ENCODE measurements at regions not wholly inside any gene's neighbourhood (a gene's known extent, or its start where the extent isn't known, plus 50 kb on each side); places are given as distances from the start of the nearest gene placed in this dataset.

GRCh38 chr18:41216341-41217003, 738.6 kb upstream of the PIK3C3 start:
- DNase-seq: no peak

DNA sequence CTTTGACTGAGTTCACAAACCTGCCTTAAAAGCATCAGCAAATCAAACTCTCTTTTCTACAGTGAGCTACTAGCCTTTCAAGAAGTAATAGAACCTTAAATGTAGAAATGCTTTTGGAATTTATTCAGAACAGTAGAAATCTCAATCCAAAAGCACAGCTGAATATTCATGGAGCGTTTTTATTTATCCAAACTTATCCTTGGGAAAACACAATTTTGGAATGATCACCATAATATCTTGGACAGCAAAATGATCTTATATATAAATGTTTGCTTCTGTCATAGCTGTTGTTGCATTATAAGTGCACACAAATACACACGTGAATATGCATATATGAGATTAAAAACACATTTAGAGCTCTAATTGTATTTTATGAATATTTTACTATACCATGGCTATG, 747.3 kb upstream of the PIK3C3 start:
- no peak for DNase-seq

- DNase-seq: no peak
These were observed 748.6 kb upstream of the PIK3C3 start for GRCh38 chr18:41206341-41206830.

- DNase-seq: no peak
These were observed 755.8 kb upstream of the PIK3C3 start for GRCh38 chr18:41199212-41199611.

GRCh38 chr18:41197967-41198366, 757.1 kb upstream of the PIK3C3 start:
- no peak for DNase-seq

- no peak for DNase-seq
These were observed 784.7 kb upstream of the PIK3C3 start for GRCh38 chr18:41170346-41170745.

DNA sequence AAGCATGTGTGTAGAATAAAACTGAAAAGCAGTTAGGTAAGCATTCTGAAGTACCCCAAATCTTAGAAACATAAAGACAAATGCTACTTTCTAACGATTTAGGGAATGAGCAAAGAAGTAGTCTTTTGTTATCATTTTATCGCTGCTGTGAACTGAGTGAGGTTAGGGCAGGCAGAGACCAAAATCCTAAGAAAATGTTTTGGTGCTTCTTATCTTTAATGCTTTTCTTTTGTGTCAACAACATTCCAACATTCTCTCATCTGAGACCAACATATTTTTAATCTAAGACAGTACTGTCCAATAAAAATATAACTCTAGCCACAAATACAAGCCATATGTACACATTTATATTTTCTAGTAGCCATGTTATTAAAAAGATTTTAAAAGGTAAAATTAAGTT, 789.4 kb upstream of the PIK3C3 start:
- DNase-seq: no peak

DNA sequence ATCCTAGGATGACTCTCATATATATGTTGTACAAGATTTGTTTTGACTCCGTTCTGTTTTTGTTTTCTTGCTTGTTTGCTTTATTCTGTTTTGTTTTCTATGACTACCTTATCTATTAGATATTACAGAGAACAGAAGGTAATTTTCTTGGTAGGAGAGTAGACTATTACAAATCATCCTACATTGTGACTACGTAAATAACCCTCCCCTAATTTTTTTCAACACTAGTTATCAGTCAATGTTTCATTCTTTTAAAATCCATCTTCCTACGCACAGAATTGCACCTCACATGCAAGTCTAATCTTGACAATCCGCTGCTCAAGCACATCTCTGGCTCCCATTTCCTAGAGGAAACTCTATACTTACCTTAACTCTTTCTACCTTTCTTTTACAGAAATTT, 792.3 kb upstream of the PIK3C3 start:
- no peak for DNase-seq

GRCh38 chr18:41162191-41162590, 792.8 kb upstream of the PIK3C3 start:
- DNase-seq: no peak

DNA sequence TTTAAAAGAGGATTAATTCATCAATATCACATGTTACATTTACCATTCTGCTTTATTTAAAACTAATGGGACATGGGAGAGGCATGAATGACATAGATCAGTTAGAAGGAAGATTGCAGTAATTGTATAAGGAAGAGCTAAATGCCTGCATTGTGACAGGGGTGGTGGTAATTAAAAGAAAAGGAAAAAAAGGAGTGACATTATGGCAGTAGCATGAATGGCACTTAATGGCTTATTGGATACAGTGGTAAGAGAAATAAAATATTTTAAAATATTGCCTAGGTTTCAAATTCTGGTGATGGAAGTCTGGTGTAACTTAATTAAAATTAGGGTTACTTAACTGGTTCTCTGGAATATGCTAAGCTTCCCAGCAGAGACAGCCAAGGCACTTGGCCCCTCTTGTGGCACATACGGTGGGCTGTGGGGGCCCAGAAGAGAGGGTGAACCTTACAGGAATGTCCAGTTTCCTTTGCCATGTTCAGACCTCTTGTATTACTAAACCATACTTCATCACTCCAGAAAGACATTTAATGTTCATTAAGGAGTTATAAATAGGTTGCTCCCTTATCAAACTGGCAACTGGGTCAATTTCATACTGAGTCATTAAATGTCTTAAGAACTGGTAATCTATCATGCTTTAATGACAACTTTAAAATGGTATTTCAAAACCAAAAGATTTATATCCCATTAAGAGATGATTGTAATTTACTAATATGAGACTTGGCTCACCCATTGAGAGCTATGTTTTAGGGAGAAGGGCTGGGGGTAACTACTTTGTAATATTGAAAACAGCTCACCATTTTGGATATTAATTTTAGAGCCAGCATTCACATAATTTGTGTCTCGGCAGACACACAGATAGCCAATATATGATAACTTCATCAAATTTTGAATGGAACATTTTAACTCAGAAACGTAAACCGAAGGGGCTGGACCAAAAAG, 798.9 kb upstream of the PIK3C3 start:
- DNase-seq: no peak

GRCh38 chr18:41155025-41155424, 800.0 kb upstream of the PIK3C3 start:
- DNase-seq: no peak

GRCh38 chr18:41153871-41154270, 801.2 kb upstream of the PIK3C3 start:
- DNase-seq: no peak

DNA sequence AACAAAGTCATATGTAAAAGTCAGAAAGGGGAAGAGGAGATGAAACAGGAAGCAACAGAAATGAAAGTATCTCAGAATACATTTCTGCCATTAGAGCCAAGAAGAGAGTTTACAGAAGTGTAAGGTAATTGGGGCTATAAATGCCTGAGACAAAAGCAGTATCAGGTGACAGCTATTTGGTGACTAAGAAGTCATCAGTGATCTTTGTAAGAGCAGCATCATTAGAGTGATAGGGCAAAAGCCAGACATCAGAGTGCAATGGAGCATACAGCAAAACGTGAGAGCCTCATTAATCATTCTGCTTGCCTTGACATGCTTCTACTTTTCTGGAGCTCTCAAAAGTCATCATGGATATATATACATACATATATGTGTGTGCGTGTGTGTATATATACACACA, 804.7 kb upstream of the PIK3C3 start:
- no peak for DNase-seq

DNA sequence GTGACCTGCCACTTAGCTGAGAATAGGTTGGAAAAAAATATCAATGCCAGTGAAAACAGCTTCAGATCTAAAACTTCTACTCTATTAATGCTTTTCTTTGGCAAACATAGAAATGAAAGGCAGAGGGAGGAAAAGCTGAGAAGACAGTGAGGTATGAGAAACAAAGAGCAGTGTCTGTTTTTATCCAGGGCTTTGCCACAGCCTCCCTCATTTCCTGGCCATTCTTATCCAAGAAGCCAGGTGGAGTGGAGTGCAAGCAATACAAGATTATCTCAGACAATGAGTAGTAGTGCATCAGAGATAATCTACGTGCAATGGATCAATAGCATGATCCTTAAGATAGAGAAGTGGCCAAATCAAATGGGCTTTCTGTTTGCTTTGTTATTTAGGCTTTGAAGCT, 808.7 kb upstream of the PIK3C3 start:
- no peak for DNase-seq

DNA sequence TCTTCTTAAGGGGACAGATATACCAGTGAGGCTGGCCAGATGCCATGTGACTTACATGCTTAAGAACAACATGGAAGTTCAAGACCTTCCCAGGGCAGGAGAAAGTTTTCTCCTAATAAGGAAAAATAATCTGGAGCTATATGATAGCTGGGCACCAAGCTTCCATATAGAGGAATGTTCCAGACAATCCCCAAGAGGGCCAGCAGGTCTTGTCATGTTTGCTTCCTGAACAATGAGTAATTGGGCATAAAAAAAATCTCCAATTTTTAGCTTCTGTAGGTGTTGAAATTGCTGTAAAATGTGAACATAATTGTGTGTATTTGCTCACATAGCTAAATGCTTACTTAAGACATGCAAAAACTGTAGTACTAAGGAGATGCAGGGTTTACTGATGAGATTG, 809.5 kb upstream of the PIK3C3 start:
- no peak for DNase-seq

- no peak for DNase-seq
These were observed 810.6 kb upstream of the PIK3C3 start for GRCh38 chr18:41144441-41144840.

DNA sequence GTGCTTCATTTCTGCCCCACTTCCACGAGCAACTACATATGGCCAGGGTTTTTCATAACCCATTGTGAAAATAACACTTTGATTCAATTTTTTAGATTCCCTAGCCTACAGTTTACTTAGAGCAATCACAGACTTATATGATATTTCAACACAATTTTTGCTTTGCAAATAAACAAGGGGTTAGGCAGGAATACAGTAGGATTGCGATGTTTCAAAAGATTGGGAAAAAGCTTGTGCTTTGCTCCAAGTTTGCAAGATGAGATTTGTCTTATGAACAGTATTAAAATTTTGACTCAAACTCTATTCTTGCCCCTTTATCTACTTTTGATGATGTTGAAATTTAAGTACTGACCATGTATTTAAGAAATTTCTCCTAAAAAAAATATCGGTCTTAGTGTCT, 814.5 kb upstream of the PIK3C3 start:
- no peak for DNase-seq

GRCh38 chr18:41135146-41135545, 819.9 kb upstream of the PIK3C3 start:
- no peak for DNase-seq

DNA sequence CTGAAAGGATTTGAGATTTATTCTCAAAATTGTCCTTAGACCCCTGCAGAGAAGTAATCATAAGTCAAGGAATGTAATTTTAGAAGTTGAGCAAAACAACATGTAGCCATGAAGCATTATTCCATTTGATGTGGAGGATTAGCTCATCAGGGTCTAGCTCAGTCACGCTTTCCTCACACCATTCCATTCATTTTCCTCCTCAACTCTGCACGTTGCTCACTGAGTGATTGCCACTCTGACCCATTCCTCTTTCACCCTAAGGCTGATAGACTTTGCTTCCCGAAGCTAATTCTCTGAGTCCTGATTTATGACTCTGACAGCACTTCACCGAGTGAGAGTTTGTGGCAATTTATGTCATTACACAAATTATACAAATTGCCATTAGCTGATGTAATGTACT, 820.6 kb upstream of the PIK3C3 start:
- no peak for DNase-seq

GRCh38 chr18:41131050-41131449, 824.0 kb upstream of the PIK3C3 start:
- DNase-seq: no peak

DNA sequence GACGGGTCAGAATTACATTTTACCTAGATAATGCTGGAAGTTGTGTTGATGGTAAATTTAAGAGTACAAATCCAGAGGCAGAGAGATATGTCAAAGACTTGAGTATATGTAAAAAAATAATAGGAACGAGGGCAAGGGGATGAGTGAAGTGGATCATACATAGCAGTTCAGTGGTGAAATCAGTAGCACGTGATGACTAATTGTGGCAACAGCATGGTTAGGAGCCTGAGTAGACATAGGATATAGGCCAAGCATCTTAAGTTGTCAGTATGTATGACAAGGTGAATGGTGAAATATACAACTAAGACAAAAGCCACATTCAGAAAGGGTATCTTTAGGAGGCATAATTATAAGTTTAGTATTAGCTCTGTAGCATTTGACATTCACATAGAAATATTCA, 826.5 kb upstream of the PIK3C3 start:
- no peak for DNase-seq

DNA sequence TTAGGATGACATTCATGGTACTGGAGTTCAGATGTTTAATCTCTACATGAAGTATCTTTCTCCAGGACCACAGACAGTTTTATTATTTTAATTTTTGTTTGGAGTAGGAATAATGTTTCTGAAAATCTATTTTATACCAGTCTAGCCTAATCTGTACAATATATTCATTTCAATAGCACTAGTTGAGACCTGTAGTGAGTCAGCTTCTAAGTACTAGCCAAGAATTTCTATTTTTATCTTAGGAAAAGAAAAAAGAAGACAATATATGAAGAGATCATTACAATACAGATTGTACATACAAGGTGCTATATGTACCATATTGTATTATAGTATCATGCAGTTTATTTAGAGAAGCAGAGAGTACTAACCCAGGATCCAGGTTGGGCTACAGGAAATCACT, 826.9 kb upstream of the PIK3C3 start:
- DNase-seq: no peak

DNA sequence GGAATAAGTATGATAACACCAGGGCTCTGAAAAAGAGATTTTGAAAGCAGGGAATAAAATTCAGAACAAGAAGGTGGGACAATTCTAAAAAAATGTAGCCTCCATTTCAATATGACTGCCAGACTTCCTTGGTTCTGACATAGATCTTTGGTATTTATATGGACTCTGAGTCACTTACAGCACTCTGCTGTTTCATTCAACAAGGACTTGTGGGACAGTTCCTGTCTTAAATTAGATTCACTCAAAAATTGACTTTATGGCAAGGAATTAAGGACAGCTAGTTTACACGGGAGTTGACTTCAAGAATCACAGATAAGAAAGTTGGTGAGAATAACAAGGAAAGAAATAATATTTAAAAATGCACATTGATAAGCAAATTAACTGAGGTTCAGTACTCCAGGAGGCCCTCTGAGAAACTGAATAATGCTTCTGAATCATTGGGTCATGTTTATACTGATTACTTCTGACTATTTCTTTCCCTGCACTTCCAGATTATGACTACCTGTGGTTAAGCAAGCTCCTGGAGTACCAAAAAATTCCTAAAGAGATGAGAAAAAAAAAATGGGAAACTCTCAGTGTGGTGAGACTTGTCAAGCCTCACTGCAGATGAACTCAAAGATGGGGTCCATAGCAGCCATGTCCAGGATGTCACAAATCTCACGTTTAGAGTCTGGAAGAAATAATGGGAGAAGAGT, 828.3 kb upstream of the PIK3C3 start:
- DNase-seq: no peak
